ENCODE measurements at regions not wholly inside any gene's neighbourhood (a gene's known extent, or its start where the extent isn't known, plus 50 kb on each side); places are given as distances from the start of the nearest gene placed in this dataset.
A peak's percentile ranks its signal among the peaks of the same experiment; 100 is the strongest.

DNA sequence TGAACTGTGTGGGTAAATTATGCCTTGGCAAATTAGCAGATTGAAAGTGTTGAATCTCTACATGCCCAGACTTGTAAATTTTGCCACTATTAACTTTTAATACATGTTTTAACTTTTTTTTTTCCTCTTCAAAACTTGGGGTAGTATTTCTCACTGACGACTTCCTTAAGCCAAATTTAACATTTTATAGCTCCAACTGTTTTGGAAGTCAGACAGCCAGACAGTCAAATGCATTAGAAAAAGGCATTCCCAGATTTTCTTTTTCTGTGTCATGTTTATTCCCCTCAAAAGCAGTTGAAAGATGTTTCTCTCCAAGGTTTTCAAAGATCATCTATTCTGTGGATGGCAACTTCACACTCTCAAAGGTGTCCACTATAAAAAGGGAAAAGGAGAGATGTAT, 226.8 kb upstream of the FN1 start:
- CTCF ChIA-PET (ENCODE audit: low intra/inter-chr PET ratio, low total read pairs): no interaction called here
- POLR2A ChIA-PET: no interaction called here
- no peak overlapping the region for H3K27ac ChIP-seq (ENCODE audit: extremely low read length, insufficient read depth, low read length)

DNA sequence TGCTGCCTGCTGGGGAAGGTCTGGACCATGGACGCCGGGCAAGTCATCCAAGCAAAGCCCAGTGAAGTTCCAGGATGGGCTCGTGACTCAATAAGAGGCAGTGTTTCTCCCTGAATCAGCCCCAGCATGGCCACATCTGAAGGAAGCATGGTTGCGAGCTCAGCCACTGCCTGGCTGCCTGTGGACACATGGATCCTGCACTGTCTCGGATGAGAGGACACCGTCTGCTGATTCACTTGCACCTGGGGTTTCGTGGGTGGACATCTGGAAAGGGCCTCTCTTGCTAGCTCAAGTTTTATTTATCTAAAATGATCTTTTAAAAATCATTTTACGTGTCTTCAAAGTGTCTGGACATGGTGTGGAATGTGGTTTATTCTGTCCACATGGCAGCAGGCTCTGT, 224.8 kb upstream of the FN1 start:
- Histone ChIP-seq H3K27ac (ENCODE audit: extremely low read length, insufficient read depth, low read length) (no peak overlapping the region), H4K20me1 (ENCODE audit: insufficient read depth, low read length) (no peaks in the 10 kb centered on the region), H3K36me3 (replicated peaks in 1 of 2; ENCODE audit: control insufficient read depth in 1 of 2, insufficient read depth in 2 of 2, low read length in 2 of 2) (no peaks in the 10 kb centered on the region), H3K4me3 (replicated peaks in 1 of 3; ENCODE audit: insufficient read depth in 1 of 3, low read depth in 2 of 3, low read length in 3 of 3) (no peak overlapping the region), H3K4me1 (ENCODE audit: insufficient read depth, low read length) (peaks cover 42% of the 10 kb centered on the region), H3K9ac (ENCODE audit: insufficient read depth, low read depth, low read length) (no peak overlapping the region), H3K79me2 (ENCODE audit: insufficient read depth, low read length) (no peaks in the 10 kb centered on the region), H3K9me3 (ENCODE audit: low read length) (no peaks in the 10 kb centered on the region), H3K27me3 (ENCODE audit: control insufficient read depth in 1 of 2, insufficient read depth in 2 of 2, low read length in 2 of 2) (no peaks in the 10 kb centered on the region), H3K4me2 (ENCODE audit: low read depth, low read length) (no peak overlapping the region), H2AFZ (ENCODE audit: low read length) (no peak overlapping the region)
- DNase-seq (ENCODE audit: low spot score): no peak
- no peak for ATAC-seq
- in situ Hi-C loops (cut with HindIII; ENCODE audit: extremely low pct_ligation_motif_present, low pct_unique_long_range_greater_than_20kb) (no loop called here), intact Hi-C loops (cut with micrococcal nuclease; ENCODE audit: unreplicated experiment) (no loop called here)
- TF ChIP-seq, protein P1, sequence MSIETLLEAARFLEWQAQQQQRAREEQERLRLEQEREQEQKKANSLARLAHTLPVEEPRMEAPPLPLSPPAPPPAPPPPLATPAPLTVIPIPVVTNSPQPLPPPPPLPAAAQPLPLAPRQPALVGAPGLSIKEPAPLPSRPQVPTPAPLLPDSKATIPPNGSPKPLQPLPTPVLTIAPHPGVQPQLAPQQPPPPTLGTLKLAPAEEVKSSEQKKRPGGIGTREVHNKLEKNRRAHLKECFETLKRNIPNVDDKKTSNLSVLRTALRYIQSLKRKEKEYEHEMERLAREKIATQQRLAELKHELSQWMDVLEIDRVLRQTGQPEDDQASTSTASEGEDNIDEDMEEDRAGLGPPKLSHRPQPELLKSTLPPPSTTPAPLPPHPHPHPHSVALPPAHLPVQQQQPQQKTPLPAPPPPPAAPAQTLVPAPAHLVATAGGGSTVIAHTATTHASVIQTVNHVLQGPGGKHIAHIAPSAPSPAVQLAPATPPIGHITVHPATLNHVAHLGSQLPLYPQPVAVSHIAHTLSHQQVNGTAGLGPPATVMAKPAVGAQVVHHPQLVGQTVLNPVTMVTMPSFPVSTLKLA (IDR thresholded peaks at IDR 0.05): peak; percentile 13; the same call in 1 of the 2 replicates
- TF ChIP-seq, protein P2, sequence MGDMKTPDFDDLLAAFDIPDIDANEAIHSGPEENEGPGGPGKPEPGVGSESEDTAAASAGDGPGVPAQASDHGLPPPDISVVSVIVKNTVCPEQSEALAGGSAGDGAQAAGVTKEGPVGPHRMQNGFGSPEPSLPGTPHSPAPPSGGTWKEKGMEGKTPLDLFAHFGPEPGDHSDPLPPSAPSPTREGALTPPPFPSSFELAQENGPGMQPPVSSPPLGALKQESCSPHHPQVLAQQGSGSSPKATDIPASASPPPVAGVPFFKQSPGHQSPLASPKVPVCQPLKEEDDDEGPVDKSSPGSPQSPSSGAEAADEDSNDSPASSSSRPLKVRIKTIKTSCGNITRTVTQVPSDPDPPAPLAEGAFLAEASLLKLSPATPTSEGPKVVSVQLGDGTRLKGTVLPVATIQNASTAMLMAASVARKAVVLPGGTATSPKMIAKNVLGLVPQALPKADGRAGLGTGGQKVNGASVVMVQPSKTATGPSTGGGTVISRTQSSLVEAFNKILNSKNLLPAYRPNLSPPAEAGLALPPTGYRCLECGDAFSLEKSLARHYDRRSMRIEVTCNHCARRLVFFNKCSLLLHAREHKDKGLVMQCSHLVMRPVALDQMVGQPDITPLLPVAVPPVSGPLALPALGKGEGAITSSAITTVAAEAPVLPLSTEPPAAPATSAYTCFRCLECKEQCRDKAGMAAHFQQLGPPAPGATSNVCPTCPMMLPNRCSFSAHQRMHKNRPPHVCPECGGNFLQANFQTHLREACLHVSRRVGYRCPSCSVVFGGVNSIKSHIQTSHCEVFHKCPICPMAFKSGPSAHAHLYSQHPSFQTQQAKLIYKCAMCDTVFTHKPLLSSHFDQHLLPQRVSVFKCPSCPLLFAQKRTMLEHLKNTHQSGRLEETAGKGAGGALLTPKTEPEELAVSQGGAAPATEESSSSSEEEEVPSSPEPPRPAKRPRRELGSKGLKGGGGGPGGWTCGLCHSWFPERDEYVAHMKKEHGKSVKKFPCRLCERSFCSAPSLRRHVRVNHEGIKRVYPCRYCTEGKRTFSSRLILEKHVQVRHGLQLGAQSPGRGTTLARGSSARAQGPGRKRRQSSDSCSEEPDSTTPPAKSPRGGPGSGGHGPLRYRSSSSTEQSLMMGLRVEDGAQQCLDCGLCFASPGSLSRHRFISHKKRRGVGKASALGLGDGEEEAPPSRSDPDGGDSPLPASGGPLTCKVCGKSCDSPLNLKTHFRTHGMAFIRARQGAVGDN (CRISPR knock-in tag; IDR thresholded peaks at IDR 0.05): peak; percentile 36; the same call in 1 of the 2 replicates
- TF ChIP-seq MYNN (CRISPR knock-in tag; IDR thresholded peaks at IDR 0.05; ENCODE audit: low read depth): no peak
- POLR2A ChIA-PET: no interaction called here
- no TSS peak for BruUV-seq (replicated peaks)
- no peak for FAIRE-seq
- WGBS (ENCODE audit: low lambda C conversion rate): 97% methylated on average over 8 of the region's 8 CpGs
- CTCF ChIA-PET (ENCODE audit: low intra/inter-chr PET ratio, low total read pairs): no interaction called here

More for the DNA sequence above, 226.8 kb upstream of the FN1 start:
- WGBS (ENCODE audit: low lambda C conversion rate): 87% methylated on average over 1 of the region's 1 CpG
- Histone ChIP-seq H3K4me1 (ENCODE audit: insufficient read depth, low read length) (peaks cover 42% of the 10 kb centered on the region), H2AFZ (ENCODE audit: low read length) (no peak overlapping the region), H3K36me3 (replicated peaks in 1 of 2; ENCODE audit: control insufficient read depth in 1 of 2, insufficient read depth in 2 of 2, low read length in 2 of 2) (no peaks in the 10 kb centered on the region), H3K27me3 (ENCODE audit: control insufficient read depth in 1 of 2, insufficient read depth in 2 of 2, low read length in 2 of 2) (no peaks in the 10 kb centered on the region), H3K4me3 (replicated peaks in 1 of 3; ENCODE audit: insufficient read depth in 1 of 3, low read depth in 2 of 3, low read length in 3 of 3) (no peak overlapping the region), H3K79me2 (ENCODE audit: insufficient read depth, low read length) (no peaks in the 10 kb centered on the region), H4K20me1 (ENCODE audit: insufficient read depth, low read length) (no peaks in the 10 kb centered on the region), H3K4me2 (ENCODE audit: low read depth, low read length) (no peak overlapping the region), H3K9ac (ENCODE audit: insufficient read depth, low read depth, low read length) (no peak overlapping the region), H3K9me3 (ENCODE audit: low read length) (no peaks in the 10 kb centered on the region)
- FAIRE-seq (no peak), ATAC-seq (no peak), DNase-seq (ENCODE audit: low spot score) (no peak)
- TF ChIP-seq, protein P3, sequence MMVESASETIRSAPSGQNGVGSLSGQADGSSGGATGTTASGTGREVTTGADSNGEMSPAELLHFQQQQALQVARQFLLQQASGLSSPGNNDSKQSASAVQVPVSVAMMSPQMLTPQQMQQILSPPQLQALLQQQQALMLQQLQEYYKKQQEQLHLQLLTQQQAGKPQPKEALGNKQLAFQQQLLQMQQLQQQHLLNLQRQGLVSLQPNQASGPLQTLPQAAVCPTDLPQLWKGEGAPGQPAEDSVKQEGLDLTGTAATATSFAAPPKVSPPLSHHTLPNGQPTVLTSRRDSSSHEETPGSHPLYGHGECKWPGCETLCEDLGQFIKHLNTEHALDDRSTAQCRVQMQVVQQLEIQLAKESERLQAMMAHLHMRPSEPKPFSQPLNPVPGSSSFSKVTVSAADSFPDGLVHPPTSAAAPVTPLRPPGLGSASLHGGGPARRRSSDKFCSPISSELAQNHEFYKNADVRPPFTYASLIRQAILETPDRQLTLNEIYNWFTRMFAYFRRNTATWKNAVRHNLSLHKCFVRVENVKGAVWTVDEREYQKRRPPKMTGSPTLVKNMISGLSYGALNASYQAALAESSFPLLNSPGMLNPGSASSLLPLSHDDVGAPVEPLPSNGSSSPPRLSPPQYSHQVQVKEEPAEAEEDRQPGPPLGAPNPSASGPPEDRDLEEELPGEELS (CRISPR knock-in tag; IDR thresholded peaks at IDR 0.05): no peak
- TF ChIP-seq U2AF2 (IDR thresholded peaks at IDR 0.05; ENCODE audit: low read depth, low read length): no peak
- no peak for TF ChIP-seq KAT2B (IDR thresholded peaks at IDR 0.05; ENCODE audit: borderline replicate concordance, low read depth, low read length)
- TF ChIP-seq KLF11 (CRISPR knock-in tag; IDR thresholded peaks at IDR 0.05): no peak
- TF ChIP-seq, protein P4, sequence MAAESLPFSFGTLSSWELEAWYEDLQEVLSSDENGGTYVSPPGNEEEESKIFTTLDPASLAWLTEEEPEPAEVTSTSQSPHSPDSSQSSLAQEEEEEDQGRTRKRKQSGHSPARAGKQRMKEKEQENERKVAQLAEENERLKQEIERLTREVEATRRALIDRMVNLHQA (CRISPR knock-in tag; IDR thresholded peaks at IDR 0.05): no peak
- TF ChIP-seq ZMYM2 (CRISPR knock-in tag; IDR thresholded peaks at IDR 0.05): no peak
- no peak for TF ChIP-seq ZNF44 (CRISPR knock-in tag; IDR thresholded peaks at IDR 0.05)
- no peak for TF ChIP-seq ZNF224 (CRISPR knock-in tag; IDR thresholded peaks at IDR 0.05)
- TF ChIP-seq ZNF776 (CRISPR knock-in tag; IDR thresholded peaks at IDR 0.05): no peak
- no peak for TF ChIP-seq ZNF549 (CRISPR knock-in tag; IDR thresholded peaks at IDR 0.05)
- no peak for TF ChIP-seq ZNF567 (CRISPR knock-in tag; IDR thresholded peaks at IDR 0.05; ENCODE audit: borderline replicate concordance)
- TF ChIP-seq MBD4 (IDR thresholded peaks at IDR 0.05; ENCODE audit: borderline replicate concordance, low read length): no peak
- intact Hi-C loops (cut with micrococcal nuclease; ENCODE audit: unreplicated experiment): no loop called here
- in situ Hi-C loops (cut with HindIII; ENCODE audit: extremely low pct_ligation_motif_present, low pct_unique_long_range_greater_than_20kb): no loop called here
- BruUV-seq (replicated peaks): no TSS peak

All from HepG2 (cell line).